BLaER1 treated with 17β-estradiol and CSF1 and Interleukin-3, amounts not matched to agents 10 nM and 100 nM (cell line): ENCODE measurements at regions not wholly inside any gene's neighbourhood (a gene's known extent, or its start where the extent isn't known, plus 50 kb on each side); places are given as distances from the start of the nearest gene placed in this dataset.
A peak's percentile ranks its signal among the peaks of the same experiment; 100 is the strongest.

Experiments
- H3K27ac ChIP-seq, 11 experiments: shearing (Covaris generic); formaldehyde crosslinking; 2 replicates each; pipeline ENCODE4 v1.8.1; 2022
- H3K27me3 ChIP-seq, 11 experiments: shearing (Covaris generic); formaldehyde crosslinking; 2 replicates each; pipeline ENCODE4 v1.8.1; 2022
- H3K36me3 ChIP-seq, 11 experiments: shearing (Covaris generic); formaldehyde crosslinking; 2 replicates each; pipeline ENCODE4 v1.8.1; 2022
- H3K4me1 ChIP-seq, 10 experiments: shearing (Covaris generic); formaldehyde crosslinking; 2 replicates each; pipeline ENCODE4 v1.8.1; 2022
- H3K4me2 ChIP-seq, 11 experiments: shearing (Covaris generic); formaldehyde crosslinking; 2 replicates each; pipeline ENCODE4 v1.8.1; 2022
- H3K4me3 ChIP-seq, 10 experiments: shearing (Covaris generic); formaldehyde crosslinking; 2 replicates each; pipeline ENCODE4 v1.8.1; 2022
- H3K9ac ChIP-seq, 11 experiments: shearing (Covaris generic); formaldehyde crosslinking; 2 replicates each; pipeline ENCODE4 v1.8.1; 2022
- H3K9me3 ChIP-seq, 11 experiments: shearing (Covaris generic); formaldehyde crosslinking; replicated peaks in 1 of 11; 2 replicates each; pipeline ENCODE4 v1.8.1; 2022
- H4K20me1 ChIP-seq, 11 experiments: shearing (Covaris generic); formaldehyde crosslinking; 2 replicates each; pipeline ENCODE4 v1.8.1; 2022
- Cebpa-rat ChIP-seq, 11 experiments: shearing (Covaris generic); IDR thresholded peaks; 2 replicates each; pipeline ENCODE4 v1.8.1; 2022

GRCh38 chr10:114767101-114767985 lies 54.2 kb upstream of the FHIP2A start:
- Histone ChIP-seq H3K4me1 (peaks cover 0 to 7% (median 5%) of the 10 kb centered on the region in 10 experiments; a peak in 13 of 20 replicates), H3K27ac (no peak overlapping the region), H3K4me2 (peak overlapping the region; percentile 63 to 95 (median 81)), H4K20me1 (peaks cover 0 to 4% (median 0%) of the 10 kb centered on the region in 11 experiments; a peak in 2 of 22 replicates), H3K36me3 (no peaks in the 10 kb centered on the region), H3K9ac (peak overlapping the region in 6 of 11 experiments; percentile 18 to 44 (median 31); a peak in 3 of 22 replicates), H3K27me3 (peaks cover 38 to 63% (median 50%) of the 10 kb centered on the region in 11 experiments), H3K4me3 (peak overlapping the region; percentile 44 to 67 (median 54); a peak in 19 of 20 replicates), H3K9me3 (no peaks in the 10 kb centered on the region)
- TF ChIP-seq Cebpa-rat (IDR thresholded peaks at IDR 0.05): no peak

GRCh38 chr10:114767986-114768821 lies 53.4 kb upstream of the FHIP2A start:
- Histone ChIP-seq H3K4me2 (peak overlapping the region; percentile 63 to 95 (median 81)), H3K9ac (peak overlapping the region in 5 of 11 experiments; percentile 18 to 54 (median 35); a peak in 6 of 22 replicates)

GRCh38 chr10:114770009-114770408 lies 51.6 kb upstream of the FHIP2A start:
- Histone ChIP-seq H3K27me3 (peaks cover 38 to 61% (median 50%) of the 10 kb centered on the region in 11 experiments), H3K9me3 (no peaks in the 10 kb centered on the region), H4K20me1 (peaks cover 0 to 4% (median 0%) of the 10 kb centered on the region in 11 experiments; a peak in 2 of 22 replicates), H3K4me2 (no peak overlapping the region), H3K27ac (no peak overlapping the region), H3K36me3 (no peaks in the 10 kb centered on the region), H3K4me1 (peaks cover 0 to 7% (median 5%) of the 10 kb centered on the region in 10 experiments; a peak in 13 of 20 replicates), H3K4me3 (no peak overlapping the region), H3K9ac (no peak overlapping the region)
- TF ChIP-seq Cebpa-rat (IDR thresholded peaks at IDR 0.05): no peak

More at GRCh38 chr10:114767986-114768821, 53.4 kb upstream of the FHIP2A start:
- peaks cover 0 to 4% (median 0%) of the 10 kb centered on the region in 11 experiments; a peak in 2 of 22 replicates for H4K20me1 ChIP-seq
- H3K9me3 ChIP-seq: no peaks in the 10 kb centered on the region
- no peaks in the 10 kb centered on the region for H3K36me3 ChIP-seq
- H3K4me3 ChIP-seq: peak overlapping the region; percentile 44 to 67 (median 54)
- peaks cover 0 to 7% (median 5%) of the 10 kb centered on the region in 10 experiments; a peak in 13 of 20 replicates for H3K4me1 ChIP-seq
- H3K27me3 ChIP-seq: peaks cover 38 to 63% (median 50%) of the 10 kb centered on the region in 11 experiments
- no peak overlapping the region for H3K27ac ChIP-seq
- TF ChIP-seq Cebpa-rat (IDR thresholded peaks at IDR 0.05): no peak

GRCh38 chr10:114771157-114771556 lies 50.4 kb upstream of the FHIP2A start:
- H3K4me1 ChIP-seq: peaks cover 0 to 7% (median 5%) of the 10 kb centered on the region in 10 experiments; a peak in 13 of 20 replicates
- H3K27me3 ChIP-seq: peaks cover 38 to 51% (median 44%) of the 10 kb centered on the region in 11 experiments
- no peak overlapping the region for H3K9ac ChIP-seq
- H3K27ac ChIP-seq: no peak overlapping the region
- no peak for TF ChIP-seq Cebpa-rat (IDR thresholded peaks at IDR 0.05)
- H3K4me3 ChIP-seq: no peak overlapping the region
- H3K36me3 ChIP-seq: no peaks in the 10 kb centered on the region
- H4K20me1 ChIP-seq: peaks cover 0 to 4% (median 0%) of the 10 kb centered on the region in 11 experiments; a peak in 2 of 22 replicates
- no peak overlapping the region for H3K4me2 ChIP-seq
- no peaks in the 10 kb centered on the region for H3K9me3 ChIP-seq

- H3K4me3 ChIP-seq: no peak overlapping the region
- no peak overlapping the region for H3K27ac ChIP-seq
- H3K36me3 ChIP-seq: no peaks in the 10 kb centered on the region
- peaks cover 32 to 45% (median 38%) of the 10 kb centered on the region in 11 experiments for H3K27me3 ChIP-seq
- H3K4me1 ChIP-seq: peaks cover 0 to 7% (median 5%) of the 10 kb centered on the region in 10 experiments; a peak in 13 of 20 replicates
- H3K9ac ChIP-seq: no peak overlapping the region
- TF ChIP-seq Cebpa-rat (IDR thresholded peaks at IDR 0.05): no peak
- H4K20me1 ChIP-seq: peaks cover 0 to 4% (median 0%) of the 10 kb centered on the region in 11 experiments; a peak in 2 of 22 replicates
- no peak overlapping the region for H3K4me2 ChIP-seq
- H3K9me3 ChIP-seq: no peaks in the 10 kb centered on the region
Observed at GRCh38 chr10:114771749-114772148, 49.8 kb upstream of the FHIP2A start.
